OCI-LY1 (cell line): ENCODE measurements at regions not wholly inside any gene's neighbourhood (a gene's known extent, or its start where the extent isn't known, plus 50 kb on each side); places are given as distances from the start of the nearest gene placed in this dataset.
A peak's percentile ranks its signal among the peaks of the same experiment; 100 is the strongest.

Source experiments
- H2AFZ ChIP-seq: fragments of 200-600 bp; sonication (generic), shearing (Covaris generic); 2 replicates; pipeline ENCODE4 v1.6.0; 2014; ENCODE audit warnings: antibody characterized with exemption, mild to moderate bottlenecking, low read length
- H3F3A ChIP-seq: fragments of 200-600 bp; sonication (generic), shearing (Covaris generic); 2 replicates; pipeline ENCODE4 v1.6.0; 2014; ENCODE audit warnings: mild to moderate bottlenecking, antibody characterized with exemption, low read length, moderate library complexity; ENCODE audit not compliant: insufficient read depth
- H3K27ac ChIP-seq: fragments of 200-600 bp; sonication (generic); 2 replicates; pipeline ENCODE4 v1.5.1; 2014; ENCODE audit warnings: low read length, mixed run types, mild to moderate bottlenecking, low read depth; ENCODE audit not compliant: poor library complexity, severe bottlenecking
- H3K27me3 ChIP-seq: fragments of 200-600 bp; sonication (generic); 2 replicates; pipeline ENCODE4 v1.6.0; 2014; ENCODE audit warnings: antibody characterized with exemption, mild to moderate bottlenecking, low read length, moderate library complexity; ENCODE audit not compliant: insufficient read depth
- H3K36me3 ChIP-seq: fragments of 200-600 bp; sonication (generic); 2 replicates; pipeline ENCODE4 v1.6.1; 2014; ENCODE audit warnings: mild to moderate bottlenecking, antibody characterized with exemption, low read length, moderate library complexity, mixed read lengths; ENCODE audit not compliant: insufficient read depth
- H3K4me1 ChIP-seq: fragments of 200-600 bp; sonication (generic); 2 replicates; pipeline ENCODE4 v1.5.1; 2014; ENCODE audit warnings: mild to moderate bottlenecking, low read length, moderate library complexity; ENCODE audit not compliant: insufficient read depth, severe bottlenecking
- H3K4me2 ChIP-seq: fragments of 200-600 bp; sonication (generic), shearing (Covaris generic); 2 replicates; pipeline ENCODE4 v1.6.1; 2014; ENCODE audit warnings: low read length
- H3K4me3 ChIP-seq: fragments of 200-600 bp; sonication (generic); 2 replicates; pipeline ENCODE4 v1.5.1; 2014; ENCODE audit warnings: low read length, low read depth, mild to moderate bottlenecking, mixed read lengths; ENCODE audit not compliant: poor library complexity, severe bottlenecking
- H3K79me2 ChIP-seq: fragments of 200-600 bp; shearing (Covaris generic); 2 replicates; pipeline ENCODE4 v1.6.1; 2016; ENCODE audit warnings: mixed run types, low read length, mixed read lengths; ENCODE audit not compliant: insufficient read depth
- H3K9ac ChIP-seq: fragments of 200-600 bp; sonication (generic), shearing (Covaris generic); 2 replicates; pipeline ENCODE4 v1.6.1; 2014; ENCODE audit warnings: mild to moderate bottlenecking, low read length, mixed read lengths
- H3K9me2 ChIP-seq: fragments of 200-600 bp; sonication (generic), shearing (Covaris generic); 2 replicates; pipeline ENCODE4 v1.6.1; 2014; ENCODE audit warnings: low read depth, mild to moderate bottlenecking, low read length, mixed read lengths
- H3K9me3 ChIP-seq: fragments of 200-600 bp; shearing (Covaris generic); 2 replicates; pipeline ENCODE4 v1.6.1; 2014; ENCODE audit warnings: low read length, mixed read lengths
- H4K20me1 ChIP-seq: fragments of 200-600 bp; sonication (generic), shearing (Covaris generic); 2 replicates; pipeline ENCODE4 v1.6.0; 2016; ENCODE audit warnings: mild to moderate bottlenecking, low read length; ENCODE audit not compliant: insufficient read depth
- EZH2 ChIP-seq: fragments of 200-600 bp; sonication (generic), shearing (Covaris generic); IDR thresholded peaks from 2 replicates; pipeline ENCODE4 v1.8.0; 2017; ENCODE audit warnings: borderline replicate concordance, mixed run types, mild to moderate bottlenecking, antibody characterized with exemption, low read length, moderate library complexity, mixed read lengths
- TF ChIP-seq, protein P1 (sequence below): fragments of 200-600 bp; sonication (generic), shearing (Covaris generic); IDR thresholded peaks from 2 replicates; pipeline ENCODE4 v1.5.1; 2017; ENCODE audit warnings: mild to moderate bottlenecking, antibody characterized with exemption, low read length, moderate library complexity, mixed read lengths

DNA sequence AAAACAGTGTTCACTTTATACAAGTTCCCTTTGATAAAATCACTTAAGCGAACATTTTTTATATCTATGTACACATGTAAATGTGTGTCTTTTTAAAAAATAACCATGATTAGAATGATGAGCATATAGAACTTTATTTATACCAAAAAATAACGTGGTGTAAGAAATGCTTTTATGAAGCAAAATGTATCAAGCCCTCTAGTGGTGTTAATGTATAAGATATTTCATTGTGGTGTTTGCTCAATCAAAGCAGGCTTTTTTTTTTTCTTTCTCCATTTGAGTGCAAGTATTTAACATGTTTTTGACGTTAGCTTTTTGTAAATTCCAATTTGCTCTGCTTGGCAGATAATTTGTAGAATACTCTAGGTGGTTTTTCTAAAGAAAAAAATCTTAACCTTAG, 2092.4 kb upstream of the TENM3 start:
- no peaks in the 10 kb centered on the region for H4K20me1 ChIP-seq
- H3K79me2 ChIP-seq = no peaks in the 10 kb centered on the region
- H3K9me2 ChIP-seq = no peaks in the 10 kb centered on the region
- H3K4me3 ChIP-seq = no peak overlapping the region
- H3K36me3 ChIP-seq = no peaks in the 10 kb centered on the region
- H3F3A ChIP-seq = no peaks in the 10 kb centered on the region
- no peak for TF ChIP-seq EZH2
- TF ChIP-seq, protein P1, sequence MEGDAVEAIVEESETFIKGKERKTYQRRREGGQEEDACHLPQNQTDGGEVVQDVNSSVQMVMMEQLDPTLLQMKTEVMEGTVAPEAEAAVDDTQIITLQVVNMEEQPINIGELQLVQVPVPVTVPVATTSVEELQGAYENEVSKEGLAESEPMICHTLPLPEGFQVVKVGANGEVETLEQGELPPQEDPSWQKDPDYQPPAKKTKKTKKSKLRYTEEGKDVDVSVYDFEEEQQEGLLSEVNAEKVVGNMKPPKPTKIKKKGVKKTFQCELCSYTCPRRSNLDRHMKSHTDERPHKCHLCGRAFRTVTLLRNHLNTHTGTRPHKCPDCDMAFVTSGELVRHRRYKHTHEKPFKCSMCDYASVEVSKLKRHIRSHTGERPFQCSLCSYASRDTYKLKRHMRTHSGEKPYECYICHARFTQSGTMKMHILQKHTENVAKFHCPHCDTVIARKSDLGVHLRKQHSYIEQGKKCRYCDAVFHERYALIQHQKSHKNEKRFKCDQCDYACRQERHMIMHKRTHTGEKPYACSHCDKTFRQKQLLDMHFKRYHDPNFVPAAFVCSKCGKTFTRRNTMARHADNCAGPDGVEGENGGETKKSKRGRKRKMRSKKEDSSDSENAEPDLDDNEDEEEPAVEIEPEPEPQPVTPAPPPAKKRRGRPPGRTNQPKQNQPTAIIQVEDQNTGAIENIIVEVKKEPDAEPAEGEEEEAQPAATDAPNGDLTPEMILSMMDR = peak; percentile 52; the same call in 1 of the 2 replicates
- no peak overlapping the region for H3K9ac ChIP-seq
- peaks cover 16% of the 10 kb centered on the region for H3K4me1 ChIP-seq
- no peak overlapping the region for H2AFZ ChIP-seq
- no peak overlapping the region for H3K4me2 ChIP-seq
- no peaks in the 10 kb centered on the region for H3K9me3 ChIP-seq
- H3K27ac ChIP-seq = no peak overlapping the region
- no peaks in the 10 kb centered on the region for H3K27me3 ChIP-seq

DNA sequence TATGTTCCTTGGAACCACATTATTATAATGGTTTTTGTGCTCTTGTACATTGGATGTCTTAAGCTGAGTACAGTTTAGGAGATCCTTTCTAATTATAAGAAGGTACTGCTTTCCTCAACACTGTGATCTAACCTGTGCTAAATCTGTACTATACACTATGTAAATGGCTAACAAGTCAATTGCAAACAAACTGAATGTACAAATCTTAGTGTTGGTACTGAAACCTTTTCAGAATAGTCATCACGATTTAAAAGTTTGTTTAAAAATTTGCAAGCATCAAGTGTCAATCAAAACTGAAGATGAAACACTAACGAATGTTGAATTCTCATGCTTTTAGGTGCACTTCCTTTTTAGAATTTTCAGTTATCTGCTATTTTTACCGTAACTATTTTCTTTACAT, 2090.4 kb upstream of the TENM3 start:
- no peak for TF ChIP-seq EZH2
- TF ChIP-seq, protein P1 = no peak
- Histone ChIP-seq H3K4me1 (peaks cover 32% of the 10 kb centered on the region), H3K9me3 (no peaks in the 10 kb centered on the region), H3K27ac (no peak overlapping the region), H3K4me3 (no peak overlapping the region), H3K4me2 (no peak overlapping the region), H3K27me3 (no peaks in the 10 kb centered on the region), H2AFZ (no peak overlapping the region), H4K20me1 (no peaks in the 10 kb centered on the region), H3K36me3 (no peaks in the 10 kb centered on the region), H3K9ac (no peak overlapping the region), H3F3A (no peaks in the 10 kb centered on the region), H3K9me2 (no peaks in the 10 kb centered on the region), H3K79me2 (no peaks in the 10 kb centered on the region)

DNA sequence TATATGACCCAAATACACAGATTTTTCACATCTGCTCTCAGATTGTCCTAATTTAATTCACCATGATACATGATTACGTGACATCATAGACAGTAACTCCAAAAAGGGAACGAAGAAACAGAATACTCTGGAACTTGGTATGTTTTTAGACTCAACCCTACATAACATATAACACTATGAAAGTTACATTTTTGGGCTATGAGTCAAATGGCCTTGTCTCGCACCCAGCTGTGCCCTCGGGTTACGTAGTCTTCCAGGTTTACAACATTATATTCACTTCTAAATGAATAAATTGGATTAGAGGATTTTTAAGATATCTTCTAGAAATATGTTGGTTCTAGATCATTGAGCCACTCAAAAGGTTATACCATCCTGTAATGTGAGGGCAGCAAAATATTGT, 2089.6 kb upstream of the TENM3 start:
- Histone ChIP-seq H4K20me1 (no peaks in the 10 kb centered on the region), H3K27me3 (no peaks in the 10 kb centered on the region), H3K9me2 (no peaks in the 10 kb centered on the region), H3K27ac (no peak overlapping the region), H3K79me2 (no peaks in the 10 kb centered on the region), H3K9ac (no peak overlapping the region), H3K36me3 (no peaks in the 10 kb centered on the region), H3K9me3 (no peaks in the 10 kb centered on the region), H3K4me2 (no peak overlapping the region), H2AFZ (no peak overlapping the region), H3K4me3 (no peak overlapping the region), H3K4me1 (peaks cover 32% of the 10 kb centered on the region), H3F3A (no peaks in the 10 kb centered on the region)
- TF ChIP-seq EZH2 = no peak

DNA sequence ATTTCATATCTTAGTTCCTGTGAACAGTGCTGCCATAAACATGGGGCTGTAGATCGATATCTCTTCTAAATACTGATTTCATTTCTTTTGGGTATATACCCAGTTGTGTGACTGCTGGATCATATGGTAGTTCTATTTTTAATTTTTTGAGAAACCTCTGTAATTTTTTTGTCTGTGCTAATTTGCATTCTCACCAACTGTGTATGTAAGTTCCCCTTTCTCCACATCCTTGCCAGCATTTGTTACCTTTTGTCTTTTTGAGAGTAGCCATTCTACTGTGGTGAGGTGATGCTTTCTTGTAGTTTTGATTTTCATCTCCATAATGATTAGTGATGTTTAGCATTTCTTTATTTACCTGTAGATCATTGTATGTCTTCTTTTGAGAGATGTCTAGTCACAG, 2086.5 kb upstream of the TENM3 start:
- peak overlapping the region; percentile 21; the same call in 1 of the 2 replicates for H3K4me2 ChIP-seq
- no peaks in the 10 kb centered on the region for H3K36me3 ChIP-seq
- H3K27ac ChIP-seq = peak overlapping the region; percentile 66
- no peak overlapping the region for H3K9ac ChIP-seq
- H3K4me1 ChIP-seq = peaks cover 50% of the 10 kb centered on the region
- H3K79me2 ChIP-seq = no peaks in the 10 kb centered on the region
- H4K20me1 ChIP-seq = no peaks in the 10 kb centered on the region
- no peaks in the 10 kb centered on the region for H3F3A ChIP-seq
- no peak overlapping the region for H2AFZ ChIP-seq
- H3K9me2 ChIP-seq = no peaks in the 10 kb centered on the region
- no peaks in the 10 kb centered on the region for H3K27me3 ChIP-seq
- no peak overlapping the region for H3K4me3 ChIP-seq
- TF ChIP-seq EZH2 = no peak
- TF ChIP-seq, protein P1 = no peak
- H3K9me3 ChIP-seq = no peaks in the 10 kb centered on the region
